Psoas muscle (tissue), 7 donors: ENCODE measurements at regions not wholly inside any gene's neighbourhood (a gene's known extent, or its start where the extent isn't known, plus 50 kb on each side); places are given as distances from the start of the nearest gene placed in this dataset.

Experiments
- ATAC-seq, 4 donors: fragments of 200-7000 bp; cut with Tn5 transposase; one replicate each; pipeline ENCODE4 v1.9.1; 2020; ENCODE audit warnings: moderate library complexity in 3 of 4, mild to moderate bottlenecking in 2 of 4
- DNase-seq, 2 donors: peaks; one replicate each; pipeline ENCODE4 v3.0.0-alpha.2; 2020
- H3K27ac ChIP-seq: fragments of 200-600 bp; one replicate; pipeline ENCODE4 v1.8.0; 2022
- H3K27me3 ChIP-seq, 3 donors: fragments of 200-600 bp in 1 of 3; one replicate each; pipeline versions ENCODE4 v1.6.1 to v1.8.0; 2013 to 2022; ENCODE audit warnings: low read length in 2 of 3, mild to moderate bottlenecking in 2 of 3, moderate library complexity in 1 of 3; ENCODE audit not compliant: insufficient read depth in 3 of 3
- H3K36me3 ChIP-seq, 2 donors: fragments of 200-600 bp in 1 of 2; one replicate each; pipeline versions ENCODE4 v1.6.1 to v1.8.0; 2013 to 2022; ENCODE audit warnings: low read depth in 1 of 2, mild to moderate bottlenecking in 1 of 2, moderate library complexity in 1 of 2; ENCODE audit not compliant: insufficient read depth in 1 of 2
- H3K4me1 ChIP-seq: fragments of 200-600 bp; one replicate; pipeline ENCODE4 v1.8.0; 2022
- H3K4me3 ChIP-seq: fragments of 200-600 bp; one replicate; pipeline ENCODE4 v1.8.0; 2022; ENCODE audit warnings: mild to moderate bottlenecking
- H3K9me3 ChIP-seq: fragments of 200-600 bp; one replicate; pipeline ENCODE4 v1.8.0; 2022
- WGBS, 3 donors: extraction: QIAGEN DNeasy Blood & Tissue Kit; methylation state at CpG; one replicate each; pipeline versions ENCODE4 v1.1.6 to v1.1.7; 2013; 5-methylcytosine and 5-hydroxymethylcytosine counted together
- intact Hi-C, 2 donors: fragments of 100-400 bp; cut with DNase I; formaldehyde crosslinking; loops; one replicate each; pipeline versions ENCODE4 v1.11.0 to v1.14.2; 2022
- TF ChIP-seq, protein P1 (sequence below): fragments of 200-600 bp; IDR thresholded peaks from one replicate; pipeline ENCODE4 v1.8.0; 2022; ENCODE audit warnings: antibody characterized with exemption
- donor health status: healthy with polysubstance abuse.
- donor health status: DM: no; HTN: no; CAD: no; lungs with moderate emphysema.
- donor health status: Bipolar disorder and iron deficiency.
- donor health status: healthy.
- donor health status: DM: yes; HTN: yes; CAD: no.
- donor health status: DM: no; HTN: no; CAD: no.
- donor health status: DM: yes; HTN: yes; CAD: no.

- intact Hi-C loops: no loop called here
- DNase-seq: no peak
- no peak for ATAC-seq
- Histone ChIP-seq H3K9me3 (no peaks in the 10 kb centered on the region), H3K4me3 (no peak overlapping the region), H3K27me3 (no peaks in the 10 kb centered on the region), H3K36me3 (no peaks in the 10 kb centered on the region), H3K4me1 (no peaks in the 10 kb centered on the region), H3K27ac (no peak overlapping the region)
- WGBS, 3 donors: 71 to 75% (median 74%) methylated on average over 4 of the region's 4 CpGs
- TF ChIP-seq, protein P1, sequence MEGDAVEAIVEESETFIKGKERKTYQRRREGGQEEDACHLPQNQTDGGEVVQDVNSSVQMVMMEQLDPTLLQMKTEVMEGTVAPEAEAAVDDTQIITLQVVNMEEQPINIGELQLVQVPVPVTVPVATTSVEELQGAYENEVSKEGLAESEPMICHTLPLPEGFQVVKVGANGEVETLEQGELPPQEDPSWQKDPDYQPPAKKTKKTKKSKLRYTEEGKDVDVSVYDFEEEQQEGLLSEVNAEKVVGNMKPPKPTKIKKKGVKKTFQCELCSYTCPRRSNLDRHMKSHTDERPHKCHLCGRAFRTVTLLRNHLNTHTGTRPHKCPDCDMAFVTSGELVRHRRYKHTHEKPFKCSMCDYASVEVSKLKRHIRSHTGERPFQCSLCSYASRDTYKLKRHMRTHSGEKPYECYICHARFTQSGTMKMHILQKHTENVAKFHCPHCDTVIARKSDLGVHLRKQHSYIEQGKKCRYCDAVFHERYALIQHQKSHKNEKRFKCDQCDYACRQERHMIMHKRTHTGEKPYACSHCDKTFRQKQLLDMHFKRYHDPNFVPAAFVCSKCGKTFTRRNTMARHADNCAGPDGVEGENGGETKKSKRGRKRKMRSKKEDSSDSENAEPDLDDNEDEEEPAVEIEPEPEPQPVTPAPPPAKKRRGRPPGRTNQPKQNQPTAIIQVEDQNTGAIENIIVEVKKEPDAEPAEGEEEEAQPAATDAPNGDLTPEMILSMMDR: no peak
These were observed 259.6 kb upstream of the DPPA4 start for GRCh38 chr3:109596991-109597390.

DNA sequence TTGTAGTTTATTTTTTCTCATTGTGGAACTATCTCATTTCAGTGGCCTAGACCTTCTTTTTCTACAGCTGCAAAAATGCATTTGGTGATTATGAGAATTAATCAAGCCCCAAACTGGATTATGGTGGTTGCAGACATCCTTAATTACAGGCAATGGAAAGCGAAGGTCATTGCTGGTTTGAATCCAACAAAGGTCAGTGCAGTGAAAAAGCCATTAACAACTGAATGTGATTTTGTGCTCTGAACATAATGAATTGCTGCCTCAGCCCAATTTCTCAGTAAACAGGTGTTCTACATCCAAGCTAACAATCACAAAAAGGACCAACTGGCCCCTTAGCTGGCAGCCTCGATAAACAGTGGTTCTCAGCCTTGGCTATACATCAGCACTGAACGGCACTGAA is 260.1 kb upstream of the DPPA4 start:
- TF ChIP-seq, protein P1: no peak
- no peak for DNase-seq
- intact Hi-C loops: no loop called here
- Histone ChIP-seq H3K36me3 (no peaks in the 10 kb centered on the region), H3K27ac (no peak overlapping the region), H3K9me3 (no peaks in the 10 kb centered on the region), H3K4me3 (no peak overlapping the region), H3K4me1 (no peaks in the 10 kb centered on the region), H3K27me3 (no peaks in the 10 kb centered on the region)
- ATAC-seq: no peak
- 36 to 56% (median 55%) methylated on average over 3 of the region's 3 CpGs for WGBS, 3 donors

GRCh38 chr3:109607897-109608296 is 270.6 kb upstream of the DPPA4 start:
- Histone ChIP-seq H3K4me1 (no peaks in the 10 kb centered on the region), H3K36me3 (no peaks in the 10 kb centered on the region), H3K4me3 (no peak overlapping the region), H3K9me3 (no peaks in the 10 kb centered on the region), H3K27me3 (no peaks in the 10 kb centered on the region), H3K27ac (no peak overlapping the region)
- no peak for DNase-seq
- ATAC-seq: no peak
- 76 to 82% (median 78%) methylated on average over 1 of the region's 1 CpG for WGBS, 3 donors
- TF ChIP-seq, protein P1: no peak
- intact Hi-C loops: no loop called here

DNA sequence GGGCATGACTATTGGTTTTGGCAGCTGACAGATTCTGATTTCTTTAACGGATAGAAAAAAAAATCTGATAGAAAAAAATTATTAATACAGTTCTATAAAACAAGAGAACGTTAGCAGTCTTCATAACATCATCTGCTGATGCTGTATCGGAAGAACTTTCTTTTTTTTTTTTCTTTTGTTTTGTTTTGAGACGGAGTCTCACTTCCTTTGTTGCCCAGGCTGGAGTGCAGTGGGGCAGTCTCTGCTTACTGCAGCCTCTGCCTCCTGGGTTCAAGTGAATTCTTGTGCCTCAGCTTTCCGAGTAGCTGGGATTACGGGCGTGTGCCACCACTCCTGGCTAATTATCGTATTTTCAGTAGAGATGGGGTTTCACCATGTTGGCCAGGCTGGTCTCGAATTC is 271.2 kb upstream of the DPPA4 start:
- TF ChIP-seq, protein P1: no peak
- Histone ChIP-seq H3K27ac (no peak overlapping the region), H3K27me3 (no peaks in the 10 kb centered on the region), H3K4me1 (no peaks in the 10 kb centered on the region), H3K4me3 (no peak overlapping the region), H3K9me3 (no peaks in the 10 kb centered on the region), H3K36me3 (no peaks in the 10 kb centered on the region)
- WGBS, 3 donors: 67 to 72% (median 69%) methylated on average over 9 of the region's 9 CpGs
- ATAC-seq (no peak), DNase-seq (no peak)
- intact Hi-C loops: no loop called here

DNA sequence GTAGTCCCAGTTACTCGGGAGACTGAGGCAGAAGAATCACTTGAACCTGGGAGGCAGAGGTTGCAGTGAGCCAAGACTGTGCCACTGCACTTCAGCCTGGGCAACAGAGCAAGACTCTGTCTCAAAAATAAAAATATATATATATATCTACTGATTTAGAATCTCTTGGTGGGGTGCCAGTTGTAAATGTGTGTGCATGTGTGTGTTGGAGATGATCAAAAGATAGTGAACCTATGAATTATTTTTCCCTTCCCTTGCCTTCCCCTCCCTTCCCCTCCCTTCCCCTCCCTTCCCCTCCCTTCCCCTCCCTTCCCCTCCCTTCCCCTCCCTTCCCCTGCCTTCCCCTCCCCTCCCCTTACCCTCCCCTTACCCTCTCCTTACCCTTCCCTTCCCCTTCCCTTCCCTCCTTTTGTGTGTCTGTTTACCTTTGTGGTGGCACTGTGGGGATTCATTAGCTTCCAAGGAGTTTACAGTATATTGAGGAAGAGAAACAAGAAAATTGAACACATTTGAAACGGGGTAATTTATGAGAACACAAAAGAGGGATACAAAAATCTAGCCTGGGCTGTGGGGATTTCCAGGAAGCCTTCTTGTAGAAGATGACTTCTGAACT is 281.5 kb upstream of the DPPA4 start:
- no peak overlapping the region for H3K4me3 ChIP-seq
- 56 to 75% (median 69%) methylated on average over 2 of the region's 2 CpGs for WGBS, 3 donors
- TF ChIP-seq, protein P1: no peak
- H3K36me3 ChIP-seq: no peaks in the 10 kb centered on the region
- no peaks in the 10 kb centered on the region for H3K9me3 ChIP-seq
- no peaks in the 10 kb centered on the region for H3K27me3 ChIP-seq
- no peak overlapping the region for H3K27ac ChIP-seq
- no peaks in the 10 kb centered on the region for H3K4me1 ChIP-seq
- intact Hi-C loops: no loop called here
- no peak for ATAC-seq
- no peak for DNase-seq
